Loucy (cell line): ENCODE measurements at regions not wholly inside any gene's neighbourhood (a gene's known extent, or its start where the extent isn't known, plus 50 kb on each side); places are given as distances from the start of the nearest gene placed in this dataset.
A peak's percentile ranks its signal among the peaks of the same experiment; 100 is the strongest.

Experiments
- H2AFZ ChIP-seq: fragments of 200-600 bp; sonication (generic); 2 replicates; pipeline ENCODE4 v1.6.0; 2016; ENCODE audit warnings: antibody characterized with exemption, mild to moderate bottlenecking, low read length, moderate library complexity
- H3F3A ChIP-seq: fragments of 200-600 bp; 2 replicates; pipeline ENCODE4 v1.6.0; 2016; ENCODE audit warnings: antibody characterized with exemption, low read depth, mild to moderate bottlenecking
- H3K27me3 ChIP-seq: fragments of 200-600 bp; sonication (generic); 2 replicates; pipeline ENCODE4 v1.6.1; 2014; ENCODE audit warnings: low read length, mild to moderate bottlenecking; ENCODE audit not compliant: insufficient read depth, poor library complexity, severe bottlenecking
- H3K36me3 ChIP-seq: fragments of 200-600 bp; sonication (generic); 2 replicates; pipeline ENCODE4 v1.6.1; 2016; ENCODE audit warnings: low read length; ENCODE audit not compliant: insufficient read depth
- H3K4me1 ChIP-seq: fragments of 200-600 bp; sonication (generic); 2 replicates; pipeline ENCODE4 v1.5.1; 2014; ENCODE audit warnings: low read length, mild to moderate bottlenecking; ENCODE audit not compliant: insufficient read depth, poor library complexity, severe bottlenecking
- H3K4me2 ChIP-seq: fragments of 200-600 bp; sonication (generic); 2 replicates; pipeline ENCODE4 v1.6.0; 2014; ENCODE audit warnings: antibody characterized with exemption, low read length, low read depth, mild to moderate bottlenecking; ENCODE audit not compliant: poor library complexity, severe bottlenecking
- H3K4me3 ChIP-seq: fragments of 200-600 bp; sonication (generic); 2 replicates; pipeline ENCODE4 v1.5.1; 2014; ENCODE audit warnings: low read length, mild to moderate bottlenecking, mixed read lengths; ENCODE audit not compliant: poor library complexity, severe bottlenecking
- H3K79me2 ChIP-seq: fragments of 200-600 bp; sonication (generic); 2 replicates; pipeline ENCODE4 v1.6.1; 2014; ENCODE audit warnings: low read length; ENCODE audit not compliant: insufficient read depth
- H3K9ac ChIP-seq: fragments of 200-600 bp; sonication (generic); 2 replicates; pipeline ENCODE4 v1.6.0; 2014; ENCODE audit warnings: mild to moderate bottlenecking, low read depth, low read length, moderate library complexity; ENCODE audit not compliant: poor library complexity, severe bottlenecking
- H3K9me2 ChIP-seq: fragments of 200-600 bp; sonication (generic); replicated peaks from 2 replicates; pipeline ENCODE4 v1.6.1; 2016; ENCODE audit warnings: low read depth, low read length, mixed read lengths
- H3K9me3 ChIP-seq: fragments of 200-600 bp; sonication (generic); 2 replicates; pipeline ENCODE4 v1.6.1; 2014; ENCODE audit warnings: mild to moderate bottlenecking, antibody characterized with exemption, low read length, low read depth; ENCODE audit not compliant: insufficient read depth
- H4K20me1 ChIP-seq: fragments of 200-600 bp; sonication (generic); 2 replicates; pipeline ENCODE4 v1.6.0; 2014; ENCODE audit warnings: antibody characterized with exemption, low read length, mild to moderate bottlenecking; ENCODE audit not compliant: insufficient read depth, poor library complexity, severe bottlenecking
- EZH2phosphoT487 ChIP-seq: fragments of 200-600 bp; IDR thresholded peaks from 2 replicates; pipeline ENCODE4 v1.6.1; 2018; ENCODE audit warnings: antibody characterized with exemption, mild to moderate bottlenecking, moderate library complexity, borderline replicate concordance
- TF ChIP-seq, protein P1 (sequence below): fragments of 200-600 bp; sonication (generic); conservative IDR thresholded peaks from 2 replicates; pipeline ENCODE4 v1.5.1; 2014; ENCODE audit warnings: mild to moderate bottlenecking, antibody characterized with exemption, low read length

DNA sequence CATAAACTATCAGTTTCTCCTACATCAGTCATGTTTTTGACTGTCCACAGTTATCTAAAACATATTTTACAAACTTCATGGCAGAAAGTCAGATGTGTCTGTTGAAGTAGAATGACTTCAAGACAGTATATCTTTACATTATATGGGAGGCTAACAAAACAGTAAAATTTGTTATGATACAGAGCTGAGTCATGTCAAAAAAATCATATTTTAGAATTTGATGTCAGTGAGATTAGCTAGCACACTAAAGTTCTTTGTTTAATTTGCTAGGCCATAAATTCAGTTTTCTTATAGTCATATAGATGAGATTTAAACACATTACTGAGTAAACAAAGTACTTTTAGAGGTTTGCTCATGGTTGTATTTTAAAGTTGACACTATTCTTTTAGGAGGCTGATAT, 80.3 kb upstream of the IGSF10 start:
- Histone ChIP-seq H4K20me1 (no peaks in the 10 kb centered on the region), H3K4me2 (no peak overlapping the region), H3K4me3 (no peak overlapping the region), H3K79me2 (no peaks in the 10 kb centered on the region), H3K36me3 (no peaks in the 10 kb centered on the region), H3K4me1 (peaks cover 22% of the 10 kb centered on the region), H3F3A (no peaks in the 10 kb centered on the region), H3K9me2 (no peaks in the 10 kb centered on the region), H2AFZ (peak overlapping the region; percentile 39; the same call in 1 of the 2 replicates), H3K9me3 (no peaks in the 10 kb centered on the region), H3K9ac (no peak overlapping the region), H3K27me3 (no peaks in the 10 kb centered on the region)
- TF ChIP-seq EZH2phosphoT487 = no peak
- TF ChIP-seq, protein P1, sequence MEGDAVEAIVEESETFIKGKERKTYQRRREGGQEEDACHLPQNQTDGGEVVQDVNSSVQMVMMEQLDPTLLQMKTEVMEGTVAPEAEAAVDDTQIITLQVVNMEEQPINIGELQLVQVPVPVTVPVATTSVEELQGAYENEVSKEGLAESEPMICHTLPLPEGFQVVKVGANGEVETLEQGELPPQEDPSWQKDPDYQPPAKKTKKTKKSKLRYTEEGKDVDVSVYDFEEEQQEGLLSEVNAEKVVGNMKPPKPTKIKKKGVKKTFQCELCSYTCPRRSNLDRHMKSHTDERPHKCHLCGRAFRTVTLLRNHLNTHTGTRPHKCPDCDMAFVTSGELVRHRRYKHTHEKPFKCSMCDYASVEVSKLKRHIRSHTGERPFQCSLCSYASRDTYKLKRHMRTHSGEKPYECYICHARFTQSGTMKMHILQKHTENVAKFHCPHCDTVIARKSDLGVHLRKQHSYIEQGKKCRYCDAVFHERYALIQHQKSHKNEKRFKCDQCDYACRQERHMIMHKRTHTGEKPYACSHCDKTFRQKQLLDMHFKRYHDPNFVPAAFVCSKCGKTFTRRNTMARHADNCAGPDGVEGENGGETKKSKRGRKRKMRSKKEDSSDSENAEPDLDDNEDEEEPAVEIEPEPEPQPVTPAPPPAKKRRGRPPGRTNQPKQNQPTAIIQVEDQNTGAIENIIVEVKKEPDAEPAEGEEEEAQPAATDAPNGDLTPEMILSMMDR = no peak

DNA sequence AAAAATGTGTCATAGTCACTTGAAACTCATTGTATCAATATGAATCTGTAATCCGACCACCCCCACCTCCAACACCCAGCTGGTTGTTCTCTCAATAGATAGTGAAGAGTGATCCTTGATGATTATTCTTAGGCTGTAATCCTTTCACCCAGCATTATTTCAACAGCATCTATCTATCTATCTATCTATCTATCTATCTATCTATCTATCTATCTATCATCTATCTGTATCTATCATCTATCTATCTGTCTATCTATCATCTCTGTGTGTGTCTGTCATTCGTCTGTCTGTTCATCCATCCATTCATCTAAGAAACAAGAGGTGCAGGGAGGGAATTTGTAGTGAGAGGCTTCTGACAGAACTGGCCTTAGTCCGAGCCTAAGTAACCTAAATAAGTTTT, 78.7 kb upstream of the IGSF10 start:
- H3K4me2 ChIP-seq = no peak overlapping the region
- no peaks in the 10 kb centered on the region for H3K79me2 ChIP-seq
- H3K4me3 ChIP-seq = no peak overlapping the region
- no peaks in the 10 kb centered on the region for H3K36me3 ChIP-seq
- H3K4me1 ChIP-seq = peaks cover 13% of the 10 kb centered on the region
- no peak overlapping the region for H3K9ac ChIP-seq
- no peaks in the 10 kb centered on the region for H3F3A ChIP-seq
- H4K20me1 ChIP-seq = no peaks in the 10 kb centered on the region
- no peaks in the 10 kb centered on the region for H3K9me3 ChIP-seq
- no peaks in the 10 kb centered on the region for H3K9me2 ChIP-seq
- no peak for TF ChIP-seq EZH2phosphoT487
- TF ChIP-seq, protein P1 = no peak
- H2AFZ ChIP-seq = no peak overlapping the region
- H3K27me3 ChIP-seq = no peaks in the 10 kb centered on the region

DNA sequence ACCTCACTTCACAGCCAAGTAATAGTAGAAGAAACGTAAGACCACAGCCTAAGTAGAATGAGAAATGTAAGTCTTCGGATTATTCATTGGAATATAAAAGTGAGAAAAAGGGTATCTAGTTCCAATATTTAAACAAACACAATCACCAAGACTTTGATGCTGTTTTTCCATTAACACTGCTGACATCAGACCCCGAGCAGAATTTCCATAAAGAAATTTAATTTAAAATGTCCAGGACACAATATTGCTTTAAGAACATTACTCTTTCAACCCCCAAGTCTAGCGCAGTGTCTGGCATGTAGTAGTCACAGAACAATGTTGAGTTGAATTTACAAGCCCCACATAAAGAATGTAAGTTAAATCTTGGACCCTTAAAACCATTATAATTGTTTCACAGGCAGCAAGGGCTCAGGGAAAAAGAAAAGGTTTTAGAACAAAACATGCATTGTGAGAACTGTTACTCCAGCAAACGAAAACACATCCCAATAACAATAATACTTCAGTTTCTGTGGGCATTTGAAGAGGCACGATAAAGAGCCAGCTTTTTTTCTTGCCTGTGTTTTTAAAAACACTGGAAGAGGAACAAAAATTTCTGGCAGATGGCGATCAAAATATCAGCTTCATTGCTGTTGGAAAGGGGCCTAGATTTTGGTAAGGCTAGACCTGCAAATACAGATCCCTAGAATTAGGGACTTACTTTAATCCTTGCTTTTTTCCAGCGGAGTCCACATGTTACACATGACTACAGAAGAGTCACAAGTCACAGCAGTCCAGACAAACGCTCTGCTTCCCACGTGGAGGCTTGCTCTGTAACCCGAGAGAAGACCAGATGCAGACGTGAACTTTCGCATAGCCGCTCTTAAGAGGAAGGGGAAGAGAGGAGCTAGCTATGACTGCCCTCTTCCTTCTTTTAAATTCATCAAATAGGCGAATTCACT, 77.9 kb upstream of the IGSF10 start:
- peaks cover 9% of the 10 kb centered on the region for H3K4me1 ChIP-seq
- no peak overlapping the region for H3K4me2 ChIP-seq
- TF ChIP-seq EZH2phosphoT487 = no peak
- TF ChIP-seq, protein P1 = no peak
- H3K27me3 ChIP-seq = no peaks in the 10 kb centered on the region
- no peaks in the 10 kb centered on the region for H3F3A ChIP-seq
- H4K20me1 ChIP-seq = no peaks in the 10 kb centered on the region
- H3K4me3 ChIP-seq = no peak overlapping the region
- 0 out of 2 replicates have a peak overlapping the region, but pooled peaks have one; percentile 37 for H2AFZ ChIP-seq
- no peaks in the 10 kb centered on the region for H3K36me3 ChIP-seq
- H3K9me3 ChIP-seq = no peaks in the 10 kb centered on the region
- no peak overlapping the region for H3K9ac ChIP-seq
- H3K79me2 ChIP-seq = no peaks in the 10 kb centered on the region
- no peaks in the 10 kb centered on the region for H3K9me2 ChIP-seq
